AG04450 (cell line): ENCODE measurements at regions not wholly inside any gene's neighbourhood (a gene's known extent, or its start where the extent isn't known, plus 50 kb on each side); places are given as distances from the start of the nearest gene placed in this dataset.

Experiments
- CTCF ChIA-PET: fragments of 300-600, 350-600 bp; formaldehyde crosslinking; extraction: SDS; loops from one replicate; lab custom pipeline; 2022; ENCODE audit warnings: antibody characterized with exemption, inconsistent platforms; lab: Charles Lee
- POLR2A ChIA-PET: fragments of 350-600 bp; formaldehyde crosslinking; extraction: SDS; loops from one replicate; lab custom pipeline; 2021; ENCODE audit warnings: antibody characterized with exemption, inconsistent platforms; lab: Yijun Ruan, JAX
- DNase-seq: peaks from one replicate; pipeline ENCODE4 v3.0.0-alpha.2; 2011; ENCODE audit warnings: low read depth, low spot score
- H3K27ac ChIP-seq: one replicate; pipeline ENCODE4 v1.5.1; 2012; ENCODE audit warnings: low read depth, low read length, control low read depth
- H3K27me3 ChIP-seq: one replicate; pipeline ENCODE4 v1.6.0; 2012; ENCODE audit warnings: low read length; ENCODE audit not compliant: control insufficient read depth, insufficient read depth
- H3K4me3 ChIP-seq: 2 replicates; pipeline ENCODE4 v1.5.1; 2011; ENCODE audit warnings: mild to moderate bottlenecking, low read depth, low read length, control low read depth
- H3K9me3 ChIP-seq: 2 replicates; pipeline ENCODE4 v1.5.1; 2012; ENCODE audit warnings: low read length; ENCODE audit not compliant: control insufficient read depth, insufficient read depth
- TF ChIP-seq, protein P1 (sequence below): IDR thresholded peaks from 2 replicates; pipeline ENCODE4 v1.5.1; 2011; ENCODE audit warnings: low read depth, low read length, control low read depth, inconsistent platforms

DNA sequence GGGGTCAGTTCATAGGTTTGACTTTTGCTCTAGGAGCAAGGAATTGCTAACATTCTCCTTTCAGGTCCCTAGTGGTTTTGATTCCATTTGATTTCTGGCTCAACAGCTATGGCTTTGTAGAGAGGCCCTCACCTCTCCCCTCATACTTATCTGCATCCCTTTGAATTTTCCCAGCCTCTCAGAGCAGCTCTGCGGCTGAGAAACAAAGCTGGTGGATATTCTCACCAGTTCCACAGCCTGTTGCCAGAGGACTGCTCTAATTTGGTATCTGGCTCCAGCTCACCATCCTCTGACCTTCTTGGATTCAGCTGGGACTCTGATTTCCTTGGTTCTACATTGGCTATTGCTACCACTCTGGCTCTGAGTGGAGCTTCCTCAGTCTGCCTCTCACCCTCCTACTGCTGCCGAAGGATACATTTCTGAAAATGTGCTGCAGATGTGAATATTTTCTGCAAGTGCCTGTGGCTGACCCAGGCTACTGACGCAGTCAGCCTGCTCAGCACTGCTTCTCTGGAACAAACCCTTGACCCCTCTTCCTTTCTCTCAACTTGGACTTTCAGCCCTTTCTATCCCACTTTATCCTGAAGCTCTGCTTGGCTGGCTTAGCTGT lies 110.9 kb upstream of the ENPEP start:
- no peak overlapping the region for H3K27ac ChIP-seq
- no peaks in the 10 kb centered on the region for H3K9me3 ChIP-seq
- H3K4me3 ChIP-seq, result no peak overlapping the region
- no peaks in the 10 kb centered on the region for H3K27me3 ChIP-seq
- TF ChIP-seq, protein P1, sequence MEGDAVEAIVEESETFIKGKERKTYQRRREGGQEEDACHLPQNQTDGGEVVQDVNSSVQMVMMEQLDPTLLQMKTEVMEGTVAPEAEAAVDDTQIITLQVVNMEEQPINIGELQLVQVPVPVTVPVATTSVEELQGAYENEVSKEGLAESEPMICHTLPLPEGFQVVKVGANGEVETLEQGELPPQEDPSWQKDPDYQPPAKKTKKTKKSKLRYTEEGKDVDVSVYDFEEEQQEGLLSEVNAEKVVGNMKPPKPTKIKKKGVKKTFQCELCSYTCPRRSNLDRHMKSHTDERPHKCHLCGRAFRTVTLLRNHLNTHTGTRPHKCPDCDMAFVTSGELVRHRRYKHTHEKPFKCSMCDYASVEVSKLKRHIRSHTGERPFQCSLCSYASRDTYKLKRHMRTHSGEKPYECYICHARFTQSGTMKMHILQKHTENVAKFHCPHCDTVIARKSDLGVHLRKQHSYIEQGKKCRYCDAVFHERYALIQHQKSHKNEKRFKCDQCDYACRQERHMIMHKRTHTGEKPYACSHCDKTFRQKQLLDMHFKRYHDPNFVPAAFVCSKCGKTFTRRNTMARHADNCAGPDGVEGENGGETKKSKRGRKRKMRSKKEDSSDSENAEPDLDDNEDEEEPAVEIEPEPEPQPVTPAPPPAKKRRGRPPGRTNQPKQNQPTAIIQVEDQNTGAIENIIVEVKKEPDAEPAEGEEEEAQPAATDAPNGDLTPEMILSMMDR, result no peak
- no peak for DNase-seq
- POLR2A ChIA-PET, result no interaction called here
- CTCF ChIA-PET, result interaction anchor here (0.6 kb wide), 1 partner anchor 318 kb away, joined by 5 read pairs; no protein-coding TSS in a partner anchor

DNA sequence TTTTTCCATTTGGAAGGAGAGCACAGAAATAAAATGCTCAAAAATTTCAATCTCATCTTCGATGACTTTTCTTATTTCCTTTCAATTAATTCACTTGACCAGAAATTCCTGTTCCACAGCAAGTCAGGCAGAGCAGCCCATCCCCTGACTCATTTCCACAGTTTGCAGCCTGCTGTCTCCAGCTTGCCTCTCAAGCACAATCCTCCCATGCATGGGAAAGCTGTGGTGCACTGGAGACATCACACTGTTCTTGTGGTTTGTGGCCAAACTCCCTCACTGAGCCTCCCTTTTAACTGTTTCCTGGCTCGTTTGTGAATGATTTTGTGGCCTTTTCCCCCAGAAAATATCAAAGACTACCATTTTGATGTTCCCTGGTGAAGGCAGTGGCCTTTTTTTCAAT lies 114.0 kb upstream of the ENPEP start:
- Histone ChIP-seq H3K27ac (no peak overlapping the region), H3K9me3 (no peaks in the 10 kb centered on the region), H3K27me3 (no peaks in the 10 kb centered on the region), H3K4me3 (no peak overlapping the region)
- CTCF ChIA-PET, result interaction anchor here (0.6 kb wide), 1 partner anchor 156 kb away, joined by 4 read pairs; no protein-coding TSS in a partner anchor
- TF ChIP-seq, protein P1, result no peak
- DNase-seq, result no peak
- POLR2A ChIA-PET, result no interaction called here

DNA sequence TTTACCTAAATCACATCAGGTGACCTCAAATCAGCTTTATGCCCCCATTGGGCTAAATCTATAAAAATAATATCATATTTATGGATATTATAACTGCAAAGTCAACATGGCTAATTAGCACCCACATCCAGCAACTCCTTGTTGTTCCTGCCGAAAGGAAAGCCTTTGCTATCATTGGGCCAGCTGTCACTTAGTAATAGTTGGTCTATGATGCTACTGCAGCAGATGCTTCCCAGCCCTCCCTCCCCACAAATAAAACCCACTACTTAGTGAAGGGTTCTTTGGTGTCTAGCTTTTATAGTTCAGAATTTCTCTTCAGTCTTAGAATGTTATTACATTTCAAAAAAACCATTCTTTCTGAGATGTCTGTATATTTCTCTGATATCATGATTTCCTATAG lies 116.9 kb upstream of the ENPEP start:
- CTCF ChIA-PET, result no interaction called here
- POLR2A ChIA-PET, result no interaction called here
- TF ChIP-seq, protein P1, result no peak

DNA sequence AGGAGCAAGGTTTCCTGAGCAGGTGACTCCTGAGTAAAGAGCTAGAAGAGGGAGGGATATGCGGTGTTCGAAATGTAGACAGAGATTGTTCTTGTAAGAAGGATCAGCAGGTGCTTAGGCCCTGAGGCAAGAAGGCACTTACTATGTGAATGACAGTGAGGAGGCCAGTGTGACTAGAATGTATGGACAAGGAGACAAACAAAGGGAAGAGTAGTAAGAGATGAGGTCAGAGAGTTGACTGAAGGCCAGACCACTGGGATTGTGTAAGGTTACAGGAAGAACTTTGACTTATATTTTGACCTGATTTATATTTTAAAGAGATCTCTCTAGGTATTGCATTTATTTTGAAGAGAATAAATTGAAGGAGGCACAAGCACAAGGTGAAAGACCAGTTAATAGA lies 118.4 kb upstream of the ENPEP start:
- POLR2A ChIA-PET, result no interaction called here

More for the DNA sequence above, 116.9 kb upstream of the ENPEP start:
- Histone ChIP-seq H3K27ac (no peak overlapping the region), H3K4me3 (no peak overlapping the region), H3K27me3 (no peaks in the 10 kb centered on the region), H3K9me3 (no peaks in the 10 kb centered on the region)
- no peak for DNase-seq

DNA sequence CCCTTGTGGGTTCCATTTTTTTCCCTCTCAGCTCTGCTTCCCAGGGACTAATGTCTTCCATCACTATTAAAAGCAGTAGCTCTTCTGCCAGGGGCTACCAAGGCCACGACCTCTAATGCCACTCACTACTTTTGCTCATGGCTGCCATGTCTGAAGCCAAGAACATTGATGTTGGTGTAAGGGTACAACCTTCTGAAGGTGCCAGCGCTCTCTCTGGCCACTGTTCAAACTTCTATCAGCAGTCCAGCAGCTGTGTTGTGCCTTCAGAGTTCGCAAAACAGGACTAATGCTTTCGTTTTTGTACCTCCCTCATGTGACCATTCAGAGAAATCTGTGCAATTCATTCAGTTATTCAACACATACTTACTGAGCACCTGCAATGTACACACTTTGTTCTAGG lies 121.5 kb upstream of the ENPEP start:
- Histone ChIP-seq H3K27ac (no peak overlapping the region), H3K4me3 (no peak overlapping the region), H3K27me3 (no peaks in the 10 kb centered on the region), H3K9me3 (no peaks in the 10 kb centered on the region)
- DNase-seq, result no peak
- ChIA-PET CTCF (no interaction called here), POLR2A (no interaction called here)
- TF ChIP-seq, protein P1, result no peak

More for the DNA sequence above, 118.4 kb upstream of the ENPEP start:
- CTCF ChIA-PET, result no interaction called here
- Histone ChIP-seq H3K4me3 (no peak overlapping the region), H3K27me3 (no peaks in the 10 kb centered on the region), H3K27ac (no peak overlapping the region), H3K9me3 (no peaks in the 10 kb centered on the region)
- no peak for DNase-seq
- TF ChIP-seq, protein P1, result no peak
